Suprapubic skin (tissue), 3 donors: ENCODE measurements at regions not wholly inside any gene's neighbourhood (a gene's known extent, or its start where the extent isn't known, plus 50 kb on each side); places are given as distances from the start of the nearest gene placed in this dataset.

Experiments
- POLR2AphosphoS5 ChIP-seq, 3 donors: sonication (generic); formaldehyde crosslinking; IDR thresholded peaks; one replicate each; pipeline ENCODE4 v1.6.1; 2017; ENCODE audit warnings: antibody characterized with exemption in 3 of 3
- TF ChIP-seq, protein P1 (sequence below), 2 donors: fragments of 200-600 bp in 1 of 2; fragments of 450-650 bp in 1 of 2; sonication (generic) in 1 of 2; IDR thresholded peaks; one replicate each; pipeline ENCODE4 v1.5.1; 2016 to 2019; ENCODE audit warnings: antibody characterized with exemption in 2 of 2, mild to moderate bottlenecking in 1 of 2, moderate library complexity in 1 of 2

- TF ChIP-seq, protein P1, sequence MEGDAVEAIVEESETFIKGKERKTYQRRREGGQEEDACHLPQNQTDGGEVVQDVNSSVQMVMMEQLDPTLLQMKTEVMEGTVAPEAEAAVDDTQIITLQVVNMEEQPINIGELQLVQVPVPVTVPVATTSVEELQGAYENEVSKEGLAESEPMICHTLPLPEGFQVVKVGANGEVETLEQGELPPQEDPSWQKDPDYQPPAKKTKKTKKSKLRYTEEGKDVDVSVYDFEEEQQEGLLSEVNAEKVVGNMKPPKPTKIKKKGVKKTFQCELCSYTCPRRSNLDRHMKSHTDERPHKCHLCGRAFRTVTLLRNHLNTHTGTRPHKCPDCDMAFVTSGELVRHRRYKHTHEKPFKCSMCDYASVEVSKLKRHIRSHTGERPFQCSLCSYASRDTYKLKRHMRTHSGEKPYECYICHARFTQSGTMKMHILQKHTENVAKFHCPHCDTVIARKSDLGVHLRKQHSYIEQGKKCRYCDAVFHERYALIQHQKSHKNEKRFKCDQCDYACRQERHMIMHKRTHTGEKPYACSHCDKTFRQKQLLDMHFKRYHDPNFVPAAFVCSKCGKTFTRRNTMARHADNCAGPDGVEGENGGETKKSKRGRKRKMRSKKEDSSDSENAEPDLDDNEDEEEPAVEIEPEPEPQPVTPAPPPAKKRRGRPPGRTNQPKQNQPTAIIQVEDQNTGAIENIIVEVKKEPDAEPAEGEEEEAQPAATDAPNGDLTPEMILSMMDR (IDR thresholded peaks at IDR 0.05) = no peak
- no peak for TF ChIP-seq POLR2AphosphoS5 (IDR thresholded peaks at IDR 0.05)
Observed at GRCh38 chr13:76751278-76751677, 134.9 kb downstream of the KCTD12 start.
